K562 (cell line): ENCODE measurements at regions not wholly inside any gene's neighbourhood (a gene's known extent, or its start where the extent isn't known, plus 50 kb on each side); places are given as distances from the start of the nearest gene placed in this dataset.

Experiments used
- ATAC-seq: fragments of 200-7000 bp; cut with Tn5 transposase; 3 replicates; pipeline ENCODE4 v1.9.1; 2020; ENCODE audit warnings: moderate library complexity
- BruUV-seq: library from RNA; stranded (reverse); fragments of 400-500 nt; replicated peaks from 2 replicates; lab custom pipeline; 2021; lab: Mats Ljungman, UMichigan
- CTCF ChIA-PET: fragments of 300-600 bp; formaldehyde crosslinking; extraction: SDS; loops from one replicate; lab custom pipeline; 2021; ENCODE audit warnings: low intra/inter-chr PET ratio; lab: Yijun Ruan, JAX
- POLR2A ChIA-PET: fragments of 300-600, 350-650 bp; sonication (Branson Sonifier 250); formaldehyde crosslinking; extraction: SDS; loops from one replicate; lab custom pipeline; 2021; ENCODE audit warnings: antibody characterized with exemption, inconsistent platforms; lab: Yijun Ruan, JAX
- DNase-seq, 4 experiments: peaks; one replicate each; pipeline versions ENCODE4 v3.0.0 to v3.0.0-alpha.2; 2011 to 2018; ENCODE audit warnings: low spot score in 3 of 4, mixed read lengths in 3 of 4; ENCODE audit errors: extremely low read depth in 1 of 4
- FAIRE-seq: peaks from 2 replicates; lab custom pipeline; 2011; peaks lifted over from hg19 to GRCh38; lab: Jason Lieb, UNC
- H2AFZ ChIP-seq: 2 replicates; pipeline ENCODE4 v1.6.0; 2011; ENCODE audit warnings: low read depth, low read length, control low read depth, inconsistent platforms
- H3K27ac ChIP-seq: fragments of 200-600 bp; 3 replicates; pipeline ENCODE4 v1.8.0; 2011; ENCODE audit warnings: low read depth, mild to moderate bottlenecking, control low read depth, inconsistent platforms, low read length, moderate library complexity, mixed read lengths; ENCODE audit errors: extremely low read depth
- H3K27me3 ChIP-seq, 2 experiments: fragments of 300-600 bp in 1 of 2; 2 replicates in 1 of 2; 3 replicates in 1 of 2; pipeline versions ENCODE4 v1.6.0 to v1.8.0; 2011; ENCODE audit warnings: inconsistent platforms in 2 of 2, low read length in 2 of 2, mild to moderate bottlenecking in 1 of 2, mixed read lengths in 1 of 2, moderate library complexity in 1 of 2; ENCODE audit not compliant: control insufficient read depth in 2 of 2, insufficient read depth in 2 of 2
- H3K36me3 ChIP-seq: fragments of 300-600 bp; 3 replicates; pipeline ENCODE4 v1.8.0; 2011; ENCODE audit warnings: mild to moderate bottlenecking, low read length, inconsistent platforms; ENCODE audit not compliant: control insufficient read depth, insufficient read depth
- H3K4me1 ChIP-seq, 2 experiments: fragments of 200-600 bp in 1 of 2; replicated peaks in 1 of 2; 2 replicates in 1 of 2; 3 replicates in 1 of 2; pipeline versions ENCODE4 v1.5.1 to v1.8.0; 2011; ENCODE audit warnings: inconsistent platforms in 2 of 2, low read length in 2 of 2, mild to moderate bottlenecking in 1 of 2, mixed read lengths in 1 of 2, moderate library complexity in 1 of 2; ENCODE audit not compliant: control insufficient read depth in 2 of 2, insufficient read depth in 2 of 2
- H3K4me2 ChIP-seq: 2 replicates; pipeline ENCODE4 v1.6.1; 2011; ENCODE audit warnings: low read length, control low read depth, inconsistent platforms, mixed read lengths; ENCODE audit not compliant: insufficient read depth
- H3K4me3 ChIP-seq: fragments of 200-600 bp; sonication (generic), shearing (Covaris generic); 2 replicates; pipeline ENCODE4 v1.5.1; 2016; ENCODE audit warnings: control low read depth, inconsistent platforms
- H3K79me2 ChIP-seq: fragments of 200-600 bp; 3 replicates; pipeline ENCODE4 v1.8.0; 2011; ENCODE audit warnings: low read length, inconsistent platforms; ENCODE audit not compliant: control insufficient read depth, insufficient read depth
- H3K9ac ChIP-seq, 2 experiments: 2 replicates each; pipeline versions ENCODE4 v1.6.0 to v1.6.1; 2011; ENCODE audit warnings: low read depth in 2 of 2, low read length in 2 of 2, control low read depth in 1 of 2, inconsistent platforms in 1 of 2, mild to moderate bottlenecking in 1 of 2, mixed read lengths in 1 of 2; ENCODE audit not compliant: insufficient read depth in 1 of 2
- H3K9me1 ChIP-seq: one replicate; pipeline ENCODE4 v1.6.0; 2011; ENCODE audit warnings: inconsistent platforms, mild to moderate bottlenecking, low read length, moderate library complexity; ENCODE audit not compliant: control insufficient read depth, insufficient read depth
- H3K9me3 ChIP-seq: replicated peaks from 2 replicates; pipeline ENCODE4 v1.5.1; 2011; ENCODE audit warnings: low read depth, low read length, inconsistent platforms; ENCODE audit not compliant: control insufficient read depth, insufficient read depth
- H4K20me1 ChIP-seq: replicated peaks from 2 replicates; pipeline ENCODE4 v1.6.1; 2011; ENCODE audit warnings: low read length, inconsistent platforms, mixed read lengths; ENCODE audit not compliant: control insufficient read depth, insufficient read depth
- CHD1 ChIP-seq: fragments of 200-600 bp; sonication (generic); IDR thresholded peaks from one replicate; pipeline ENCODE4 v1.6.1; 2012; ENCODE audit warnings: mild to moderate bottlenecking, moderate library complexity, low read length, inconsistent platforms
- COPS2 ChIP-seq: fragments of 450-650 bp; conservative IDR thresholded peaks from 2 replicates; pipeline ENCODE4 v1.6.1; 2016; ENCODE audit warnings: mild to moderate bottlenecking, moderate library complexity
- EP300 ChIP-seq: IDR thresholded peaks from 2 replicates; pipeline ENCODE4 v1.6.1; 2012; ENCODE audit warnings: low read length, improper control_type of control experiment
- HNRNPUL1 ChIP-seq: fragments of 200-400 bp; formaldehyde crosslinking; IDR thresholded peaks from 2 replicates; pipeline ENCODE4 v1.6.1; 2017; ENCODE audit warnings: low read length
- MBD2 ChIP-seq: sonication (generic); IDR thresholded peaks from 2 replicates; pipeline ENCODE4 v1.6.1; 2016; ENCODE audit warnings: low read depth, borderline replicate concordance
- REST ChIP-seq, 2 experiments: fragments of 450-650 bp; formaldehyde crosslinking in 1 of 2; IDR thresholded peaks; 2 replicates each; pipeline versions ENCODE4 v1.4.0 to v1.6.1; 2014 to 2020; ENCODE audit warnings: mild to moderate bottlenecking in 2 of 2, borderline replicate concordance in 1 of 2, low read depth in 1 of 2
- TEAD4 ChIP-seq, 2 experiments: sonication (generic) in 1 of 2; formaldehyde crosslinking in 1 of 2; IDR thresholded peaks; 2 replicates each; pipeline versions ENCODE4 v1.6.1 to v1.8.0; 2012 to 2022; ENCODE audit warnings: borderline replicate concordance in 1 of 2, inconsistent platforms in 1 of 2, low read length in 1 of 2, mild to moderate bottlenecking in 1 of 2, missing genetic modification reagents in 1 of 2
- ZBED1 ChIP-seq: IDR thresholded peaks from 2 replicates; pipeline ENCODE4 v1.6.1; 2014
- WGBS: fragments of 100-300 bp; shearing (Covaris generic); methylation state at CpG from one replicate; pipeline ENCODE4 v1.1.6; 2016; ENCODE audit warnings: low coverage, mixed read lengths; ENCODE audit not compliant: insufficient coverage; ENCODE audit errors: missing lambda C conversion rate; 5-methylcytosine and 5-hydroxymethylcytosine counted together
- in situ Hi-C: fragments of 300-500 bp; cut with MboI; formaldehyde crosslinking; loops from 4 replicates; pipeline ENCODE4 v1.15.0; 2018; ENCODE audit warnings: inconsistent platforms, mixed read lengths
- intact Hi-C: fragments of 100-400 bp; cut with micrococcal nuclease; formaldehyde crosslinking; loops from 2 replicates; pipeline ENCODE4 v1.14.2; 2022

GRCh38 chr5:117942861-117943519 is 1045.4 kb downstream of the DTWD2 start:
- no peak for ATAC-seq
- H3K79me2 ChIP-seq, result no peaks in the 10 kb centered on the region
- no peak for FAIRE-seq
- TF ChIP-seq TEAD4 (IDR thresholded peaks at IDR 0.05; ENCODE audit: low read length) (no peak), TEAD4 (CRISPR knock-in tag; IDR thresholded peaks at IDR 0.05; ENCODE audit: borderline replicate concordance) (no peak)
- H3K9ac ChIP-seq, result no peak overlapping the region
- no peak overlapping the region for H3K4me2 ChIP-seq
- intact Hi-C loops, result no loop called here
- H3K36me3 ChIP-seq, result no peaks in the 10 kb centered on the region
- no peaks in the 10 kb centered on the region for H4K20me1 ChIP-seq
- BruUV-seq, result no TSS peak
- no peak for DNase-seq
- POLR2A ChIA-PET, result no interaction called here
- H2AFZ ChIP-seq, result no peak overlapping the region
- WGBS, result 0% methylated on average over 6 of the region's 6 CpGs
- in situ Hi-C loops, result no loop called here
- H3K9me1 ChIP-seq, result no peaks in the 10 kb centered on the region
- CTCF ChIA-PET, result no interaction called here
- no peaks in the 10 kb centered on the region for H3K27me3 ChIP-seq
- H3K4me1 ChIP-seq, result no peaks in the 10 kb centered on the region
- H3K4me3 ChIP-seq, result no peak overlapping the region
- no peaks in the 10 kb centered on the region for H3K9me3 ChIP-seq
- no peak overlapping the region for H3K27ac ChIP-seq

GRCh38 chr5:117893211-117893610 is 1095.1 kb downstream of the DTWD2 start:
- intact Hi-C loops, result no loop called here
- H2AFZ ChIP-seq, result no peak overlapping the region
- H3K27ac ChIP-seq, result no peak overlapping the region
- H3K79me2 ChIP-seq, result no peaks in the 10 kb centered on the region
- FAIRE-seq (no peak), ATAC-seq (no peak), DNase-seq (no peak)
- no peaks in the 10 kb centered on the region for H3K4me1 ChIP-seq
- no peaks in the 10 kb centered on the region for H4K20me1 ChIP-seq
- CTCF ChIA-PET, result no interaction called here
- no peaks in the 10 kb centered on the region for H3K9me3 ChIP-seq
- no peak overlapping the region for H3K4me3 ChIP-seq
- no peaks in the 10 kb centered on the region for H3K27me3 ChIP-seq
- POLR2A ChIA-PET, result no interaction called here
- 0% methylated on average over 5 of the region's 5 CpGs for WGBS
- H3K9me1 ChIP-seq, result no peaks in the 10 kb centered on the region
- H3K9ac ChIP-seq, result no peak overlapping the region
- H3K4me2 ChIP-seq, result no peak overlapping the region
- no TSS peak for BruUV-seq
- in situ Hi-C loops, result no loop called here
- H3K36me3 ChIP-seq, result no peaks in the 10 kb centered on the region
- TF ChIP-seq MBD2 (no peak), HNRNPUL1 (no peak), ZBED1 (no peak), CHD1 (no peak), EP300 (no peak), REST (IDR thresholded peaks at IDR 0.05; ENCODE audit: borderline replicate concordance) (no peak), REST (CRISPR knock-in tag; IDR thresholded peaks at IDR 0.05; ENCODE audit: low read depth) (no peak), COPS2 (no peak)
